IMR-90 (cell line): ENCODE measurements at regions not wholly inside any gene's neighbourhood (a gene's known extent, or its start where the extent isn't known, plus 50 kb on each side); places are given as distances from the start of the nearest gene placed in this dataset.
A peak's percentile ranks its signal among the peaks of the same experiment; 100 is the strongest.

Source experiments
- ATAC-seq: fragments of 200-7000 bp; cut with Tn5 transposase; 2 replicates; pipeline ENCODE4 v1.9.1; 2020; ENCODE audit warnings: low read depth, mild to moderate bottlenecking, moderate library complexity
- BruUV-seq: library from RNA; stranded (reverse); fragments of 400-500 nt; replicated peaks from 2 replicates; lab custom pipeline; 2021; lab: Mats Ljungman, UMichigan
- CTCF ChIA-PET: fragments of 300-600 bp; formaldehyde crosslinking; extraction: SDS; loops from one replicate; lab custom pipeline; 2021; ENCODE audit warnings: antibody characterized with exemption; lab: Yijun Ruan, JAX
- POLR2A ChIA-PET: fragments of 300-600 bp; sonication (Branson Sonifier 250); formaldehyde crosslinking; loops from one replicate; lab custom pipeline; 2022; ENCODE audit warnings: antibody characterized with exemption; ENCODE audit not compliant: unreplicated experiment; lab: Charles Lee
- DNase-seq: peaks from one replicate; pipeline ENCODE4 v3.0.0; 2013
- H2AFZ ChIP-seq: replicated peaks from 2 replicates; pipeline ENCODE3; 2013; ENCODE audit warnings: low read length, mild to moderate bottlenecking; ENCODE audit not compliant: poor library complexity
- H2AK5ac ChIP-seq: 2 replicates; pipeline ENCODE4 v1.6.1; 2013; ENCODE audit warnings: low read depth, low read length, inconsistent platforms
- H2AK9ac ChIP-seq: replicated peaks from 2 replicates; pipeline ENCODE3; 2013; ENCODE audit warnings: mild to moderate bottlenecking, low read depth, low read length, moderate library complexity; ENCODE audit not compliant: poor library complexity
- H2BK120ac ChIP-seq: 2 replicates; pipeline ENCODE4 v1.6.1; 2013; ENCODE audit warnings: low read depth, low read length, inconsistent platforms
- H2BK15ac ChIP-seq: 3 replicates; pipeline ENCODE4 v1.6.1; 2013; ENCODE audit warnings: low read depth, low read length, inconsistent platforms
- H2BK20ac ChIP-seq: 2 replicates; pipeline ENCODE4 v1.6.1; 2013; ENCODE audit warnings: low read depth, mild to moderate bottlenecking, inconsistent platforms, low read length, moderate library complexity
- H2BK5ac ChIP-seq: 2 replicates; pipeline ENCODE4 v1.6.1; 2013; ENCODE audit warnings: mild to moderate bottlenecking, low read depth, low read length, inconsistent platforms; ENCODE audit not compliant: poor library complexity, severe bottlenecking
- H3K14ac ChIP-seq: replicated peaks from 2 replicates; pipeline ENCODE4 v1.6.1; 2013; ENCODE audit warnings: low read depth, low read length, inconsistent platforms
- H3K18ac ChIP-seq: 2 replicates; pipeline ENCODE4 v1.6.1; 2013; ENCODE audit warnings: low read depth, low read length, control low read depth
- H3K23ac ChIP-seq: 2 replicates; pipeline ENCODE4 v1.6.1; 2013; ENCODE audit warnings: low read depth, low read length, inconsistent platforms
- H3K27ac ChIP-seq: 2 replicates; pipeline ENCODE4 v1.5.1; 2013; ENCODE audit warnings: mild to moderate bottlenecking, control low read depth, low read length; ENCODE audit not compliant: insufficient read depth
- H3K27me3 ChIP-seq: 2 replicates; pipeline ENCODE4 v1.6.1; 2013; ENCODE audit warnings: low read length; ENCODE audit not compliant: control insufficient read depth, insufficient read depth
- H3K36me3 ChIP-seq: 2 replicates; pipeline ENCODE4 v1.6.1; 2013; ENCODE audit warnings: low read length, mixed read lengths; ENCODE audit not compliant: control insufficient read depth, insufficient read depth
- H3K4ac ChIP-seq: 2 replicates; pipeline ENCODE4 v1.6.1; 2013; ENCODE audit warnings: low read depth, low read length, inconsistent platforms
- H3K4me1 ChIP-seq: 2 replicates; pipeline ENCODE4 v1.6.1; 2013; ENCODE audit warnings: low read length, mixed read lengths; ENCODE audit not compliant: control insufficient read depth, insufficient read depth
- H3K4me2 ChIP-seq: 2 replicates; pipeline ENCODE4 v1.6.1; 2013; ENCODE audit warnings: low read depth, mild to moderate bottlenecking, control low read depth, low read length, moderate library complexity
- H3K4me3 ChIP-seq: 2 replicates; pipeline ENCODE4 v1.5.1; 2013; ENCODE audit warnings: low read depth, mild to moderate bottlenecking, control low read depth, low read length, moderate library complexity; ENCODE audit not compliant: insufficient read depth
- H3K56ac ChIP-seq: 2 replicates; pipeline ENCODE4 v1.6.1; 2013; ENCODE audit warnings: low read length, inconsistent platforms; ENCODE audit not compliant: insufficient read depth; ENCODE audit errors: extremely low read depth
- H3K79me1 ChIP-seq, 2 experiments: 2 replicates each; pipeline ENCODE4 v1.6.1; 2013; ENCODE audit warnings: low read length in 2 of 2, inconsistent platforms in 1 of 2, low read depth in 1 of 2
- H3K9ac ChIP-seq: 2 replicates; pipeline ENCODE4 v1.6.1; 2013; ENCODE audit warnings: low read depth, low read length, control low read depth
- H3K9me1 ChIP-seq: 2 replicates; pipeline ENCODE4 v1.6.1; 2013; ENCODE audit warnings: low read length, inconsistent platforms; ENCODE audit not compliant: insufficient read depth
- H3K9me3 ChIP-seq: 2 replicates; pipeline ENCODE4 v1.6.1; 2013; ENCODE audit warnings: low read length; ENCODE audit not compliant: control insufficient read depth, insufficient read depth
- H4K20me1 ChIP-seq: 2 replicates; pipeline ENCODE4 v1.6.1; 2013; ENCODE audit warnings: low read length, inconsistent platforms; ENCODE audit not compliant: insufficient read depth
- H4K5ac ChIP-seq: 2 replicates; pipeline ENCODE4 v1.6.1; 2013; ENCODE audit warnings: mild to moderate bottlenecking, low read depth, low read length, control low read depth
- H4K8ac ChIP-seq, 2 experiments: 2 replicates each; pipeline ENCODE4 v1.6.1; 2013; ENCODE audit warnings: low read depth in 2 of 2, low read length in 2 of 2, control low read depth in 1 of 2, inconsistent platforms in 1 of 2
- H4K91ac ChIP-seq: 2 replicates; pipeline ENCODE4 v1.6.1; 2013; ENCODE audit warnings: low read depth, low read length, inconsistent platforms; ENCODE audit not compliant: insufficient read depth
- CEBPB ChIP-seq: IDR thresholded peaks from 2 replicates; pipeline ENCODE4 v1.6.1; 2012; ENCODE audit warnings: low read depth, low read length, improper control_type of control experiment
- CHD1 ChIP-seq: IDR thresholded peaks from 2 replicates; pipeline ENCODE4 v1.6.1; 2012; ENCODE audit warnings: low read depth, low read length, improper control_type of control experiment
- MXI1 ChIP-seq: IDR thresholded peaks from 2 replicates; pipeline ENCODE4 v1.6.1; 2012; ENCODE audit warnings: low read depth, mild to moderate bottlenecking, low read length, moderate library complexity, borderline replicate concordance
- POLR2A ChIP-seq: IDR thresholded peaks from 2 replicates; pipeline ENCODE4 v1.6.1; 2012; ENCODE audit warnings: mild to moderate bottlenecking, low read depth, low read length
- RAD21 ChIP-seq: IDR thresholded peaks from 2 replicates; pipeline ENCODE4 v1.6.1; 2012; ENCODE audit warnings: low read length, improper control_type of control experiment
- WGBS, 2 experiments: methylation state at CpG; one replicate each; pipeline versions ENCODE4 v1.1.5 to v1.1.7; 2013; ENCODE audit warnings: missing lambda C conversion rate in 2 of 2; ENCODE audit not compliant: insufficient read length in 1 of 2; ENCODE audit errors: extremely low coverage in 2 of 2; 5-methylcytosine and 5-hydroxymethylcytosine counted together
- dilution Hi-C: fragments of 300-500 bp; cut with HindIII; formaldehyde crosslinking; loops from one replicate; pipeline ENCODE4 v1.14.3; 2018; ENCODE audit warnings: low sequenced_read_pairs; ENCODE audit not compliant: unreplicated experiment
- in situ Hi-C: fragments of 300-500 bp; cut with MboI; formaldehyde crosslinking; loops from 3 replicates; pipeline ENCODE4 v1.14.3; 2019; ENCODE audit warnings: low sequenced_read_pairs, inconsistent platforms, mixed read lengths
- intact Hi-C: fragments of 100-400 bp; cut with micrococcal nuclease; formaldehyde crosslinking; loops from 2 replicates; pipeline ENCODE4 v1.10.0; 2022

DNA sequence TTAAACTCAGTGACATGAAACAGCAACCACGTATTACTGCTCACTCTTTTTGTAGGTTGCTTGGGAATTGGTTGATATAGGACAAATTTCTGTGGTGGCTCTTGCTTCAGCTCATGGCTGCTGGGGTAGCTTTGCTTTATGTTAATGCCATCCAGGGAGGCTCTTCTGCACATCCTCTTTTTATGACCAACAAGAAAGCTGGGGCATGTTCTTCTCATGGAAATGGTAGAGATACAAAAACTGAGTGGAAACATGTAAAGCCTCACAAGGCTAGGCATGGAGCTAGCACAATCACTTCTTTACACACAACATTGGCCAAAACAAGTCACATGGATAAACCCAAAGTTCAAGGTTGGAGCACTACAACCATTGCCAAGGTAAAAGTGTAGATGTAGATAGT lies 176.8 kb downstream of the NECTIN3 start:
- Histone ChIP-seq H3K27me3 (no peaks in the 10 kb centered on the region), H3K4me3 (no peak overlapping the region), H3K9me1 (no peaks in the 10 kb centered on the region; the same call in 1 of the 2 replicates), H3K9me3 (no peaks in the 10 kb centered on the region), H2AK9ac (no peak overlapping the region), H3K56ac (no peak overlapping the region), H3K9ac (no peak overlapping the region), H4K5ac (no peak overlapping the region), H3K79me1 (no peaks in the 10 kb centered on the region), H2AFZ (no peak overlapping the region), H2BK15ac (0 out of 3 replicates have a peak overlapping the region, but pooled peaks have one; percentile 7), H4K8ac (no peak overlapping the region), H3K23ac (no peak overlapping the region), H3K4me1 (peaks cover 2% of the 10 kb centered on the region; the same call in 1 of the 2 replicates), H4K91ac (no peak overlapping the region), H3K18ac (no peak overlapping the region; the same call in 1 of the 2 replicates), H2BK5ac (no peak overlapping the region), H3K27ac (no peak overlapping the region), H2BK120ac (no peak overlapping the region), H2BK20ac (no peak overlapping the region), H3K4me2 (no peak overlapping the region), H2AK5ac (no peak overlapping the region), H3K4ac (no peak overlapping the region), H4K20me1 (no peaks in the 10 kb centered on the region), H3K36me3 (no peaks in the 10 kb centered on the region), H3K14ac (no peak overlapping the region; the same call in 1 of the 2 replicates)
- CTCF ChIA-PET, result no interaction called here
- in situ Hi-C loops, result no loop called here
- POLR2A ChIA-PET, result interaction anchor here (0.5 kb wide), 1 partner anchor 512 kb away, joined by 4 read pairs; no protein-coding TSS in a partner anchor
- TF ChIP-seq RAD21 (no peak), CEBPB (no peak), POLR2A (no peak), CHD1 (no peak), MXI1 (no peak)
- WGBS, 2 experiments, result no CpG with 5 or more reads among the region's 1 CpG
- intact Hi-C loops, result loop anchor here (5.0 kb wide), 1 partner anchor 69 kb away; no protein-coding TSS in a partner anchor
- ATAC-seq, result no peak
- DNase-seq, result no peak
- dilution Hi-C loops, result no loop called here
- no TSS peak for BruUV-seq
